ENCODE measurements at regions not wholly inside any gene's neighbourhood (a gene's known extent, or its start where the extent isn't known, plus 50 kb on each side); places are given as distances from the start of the nearest gene placed in this dataset.

DNA sequence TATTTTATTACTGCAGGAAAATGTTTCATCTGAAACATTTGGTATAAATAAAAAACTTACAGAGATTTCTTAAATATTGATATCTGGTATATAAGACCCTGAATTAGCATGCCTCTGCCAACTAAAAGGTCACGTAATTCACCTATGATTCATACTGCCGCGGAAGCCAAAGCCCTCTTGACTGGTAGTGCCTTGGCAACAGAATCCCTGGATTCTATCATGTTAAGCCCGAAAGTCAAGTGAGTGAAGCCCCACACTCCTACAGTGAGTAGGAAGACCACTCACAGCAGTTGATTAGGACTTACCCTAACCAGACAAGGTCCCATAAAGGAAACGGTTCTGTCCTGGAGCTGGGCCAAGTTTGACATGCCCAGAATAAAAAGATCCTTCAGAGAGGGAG is 175.6 kb upstream of the NREP start:
- TF ChIP-seq CTCF (IDR thresholded peaks at IDR 0.05) (no peak), POLR2A (IDR thresholded peaks at IDR 0.05; ENCODE audit: low read depth) (no peak), EP300 (IDR thresholded peaks at IDR 0.05) (no peak), POLR2AphosphoS5 (IDR thresholded peaks at IDR 0.05) (no peak)
